ENCODE measurements at regions not wholly inside any gene's neighbourhood (a gene's known extent, or its start where the extent isn't known, plus 50 kb on each side); places are given as distances from the start of the nearest gene placed in this dataset.
A peak's percentile ranks its signal among the peaks of the same experiment; 100 is the strongest.

DNA sequence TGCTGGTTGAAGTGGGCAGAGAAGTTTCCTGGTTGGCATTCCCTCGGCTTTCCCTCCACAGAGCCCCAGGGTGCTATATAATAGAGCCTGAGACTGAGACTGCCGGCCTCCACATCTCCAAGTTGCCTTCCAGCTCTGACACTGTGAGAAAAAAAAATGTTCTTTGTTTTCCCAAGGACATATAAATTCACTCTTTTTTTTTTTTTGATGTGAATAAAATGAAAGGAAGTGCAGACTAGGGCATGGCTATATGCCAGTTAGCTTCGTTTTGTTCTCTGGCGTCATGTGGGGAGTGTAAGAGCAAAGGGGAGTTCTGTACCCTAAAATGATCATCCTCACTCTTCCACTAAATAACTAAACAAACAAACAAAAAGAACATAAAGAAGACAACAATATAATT, 101.6 kb downstream of the TNFSF18 start:
- Histone ChIP-seq H3K27ac (no peak overlapping the region), H3K9me3 (ENCODE audit: low read depth) (no peaks in the 10 kb centered on the region), H3K4me3 (no peak overlapping the region), H3K36me3 (replicated peaks; ENCODE audit: insufficient read depth, low read depth) (no peaks in the 10 kb centered on the region), H3K4me2 (no peak overlapping the region), H3K79me2 (no peaks in the 10 kb centered on the region), H4K20me1 (ENCODE audit: insufficient read depth, poor library complexity, severe bottlenecking) (no peaks in the 10 kb centered on the region), H3K9me2 (replicated peaks; ENCODE audit: insufficient read depth) (no peaks in the 10 kb centered on the region), H3K27me3 (no peaks in the 10 kb centered on the region), H3K4me1 (ENCODE audit: insufficient read depth) (peaks cover 7% of the 10 kb centered on the region), H2AFZ (no peak overlapping the region)
- TF ChIP-seq EZH2 (IDR thresholded peaks at IDR 0.05; ENCODE audit: borderline replicate concordance) (no peak), EZH2phosphoT487 (IDR thresholded peaks at IDR 0.05; ENCODE audit: low read depth, severe bottlenecking, unreplicated experiment) (no peak)
- TF ChIP-seq, protein P1, sequence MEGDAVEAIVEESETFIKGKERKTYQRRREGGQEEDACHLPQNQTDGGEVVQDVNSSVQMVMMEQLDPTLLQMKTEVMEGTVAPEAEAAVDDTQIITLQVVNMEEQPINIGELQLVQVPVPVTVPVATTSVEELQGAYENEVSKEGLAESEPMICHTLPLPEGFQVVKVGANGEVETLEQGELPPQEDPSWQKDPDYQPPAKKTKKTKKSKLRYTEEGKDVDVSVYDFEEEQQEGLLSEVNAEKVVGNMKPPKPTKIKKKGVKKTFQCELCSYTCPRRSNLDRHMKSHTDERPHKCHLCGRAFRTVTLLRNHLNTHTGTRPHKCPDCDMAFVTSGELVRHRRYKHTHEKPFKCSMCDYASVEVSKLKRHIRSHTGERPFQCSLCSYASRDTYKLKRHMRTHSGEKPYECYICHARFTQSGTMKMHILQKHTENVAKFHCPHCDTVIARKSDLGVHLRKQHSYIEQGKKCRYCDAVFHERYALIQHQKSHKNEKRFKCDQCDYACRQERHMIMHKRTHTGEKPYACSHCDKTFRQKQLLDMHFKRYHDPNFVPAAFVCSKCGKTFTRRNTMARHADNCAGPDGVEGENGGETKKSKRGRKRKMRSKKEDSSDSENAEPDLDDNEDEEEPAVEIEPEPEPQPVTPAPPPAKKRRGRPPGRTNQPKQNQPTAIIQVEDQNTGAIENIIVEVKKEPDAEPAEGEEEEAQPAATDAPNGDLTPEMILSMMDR (IDR thresholded peaks at IDR 0.05; ENCODE audit: poor library complexity): no peak
- 93% methylated on average over 4 of the region's 4 CpGs for WGBS (ENCODE audit: low lambda C conversion rate, missing lambda C conversion rate)
- no peak for DNase-seq (ENCODE audit: low spot score)

DNA sequence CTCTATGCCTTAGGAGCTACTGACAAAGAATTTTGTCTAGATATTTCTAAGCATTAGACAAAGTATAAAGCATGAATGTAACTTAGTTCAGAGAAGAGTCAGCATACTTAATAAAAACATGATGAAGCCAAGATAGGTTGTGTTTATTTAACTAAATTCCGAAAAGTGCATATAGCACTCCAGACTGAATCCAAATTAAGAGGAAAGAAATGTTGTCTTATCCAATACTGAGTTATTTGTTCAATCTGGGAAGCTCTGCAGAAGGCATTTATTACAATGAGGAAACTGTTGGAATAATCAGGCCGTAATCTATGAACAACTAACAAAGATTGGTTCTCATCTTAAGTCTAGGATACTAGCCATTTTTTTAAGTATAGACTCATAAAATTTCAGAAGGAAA, 100.2 kb downstream of the TNFSF18 start:
- TF ChIP-seq, protein P1 (IDR thresholded peaks at IDR 0.05; ENCODE audit: poor library complexity): no peak
- TF ChIP-seq EZH2 (IDR thresholded peaks at IDR 0.05; ENCODE audit: borderline replicate concordance) (no peak), EZH2phosphoT487 (IDR thresholded peaks at IDR 0.05; ENCODE audit: low read depth, severe bottlenecking, unreplicated experiment) (no peak)
- no peaks in the 10 kb centered on the region for H3K36me3 ChIP-seq (replicated peaks; ENCODE audit: insufficient read depth, low read depth)
- H3K79me2 ChIP-seq: no peaks in the 10 kb centered on the region
- H3K9me2 ChIP-seq (replicated peaks; ENCODE audit: insufficient read depth): no peaks in the 10 kb centered on the region
- DNase-seq (ENCODE audit: low spot score): no peak
- 76% methylated on average over 2 of the region's 2 CpGs for WGBS (ENCODE audit: low lambda C conversion rate, missing lambda C conversion rate)
- no peak overlapping the region for H3K4me3 ChIP-seq
- no peak overlapping the region for H2AFZ ChIP-seq
- peaks cover 7% of the 10 kb centered on the region for H3K4me1 ChIP-seq (ENCODE audit: insufficient read depth)
- no peak overlapping the region for H3K4me2 ChIP-seq
- H4K20me1 ChIP-seq (ENCODE audit: insufficient read depth, poor library complexity, severe bottlenecking): no peaks in the 10 kb centered on the region
- no peaks in the 10 kb centered on the region for H3K27me3 ChIP-seq
- no peaks in the 10 kb centered on the region for H3K9me3 ChIP-seq (ENCODE audit: low read depth)
- no peak overlapping the region for H3K27ac ChIP-seq

DNA sequence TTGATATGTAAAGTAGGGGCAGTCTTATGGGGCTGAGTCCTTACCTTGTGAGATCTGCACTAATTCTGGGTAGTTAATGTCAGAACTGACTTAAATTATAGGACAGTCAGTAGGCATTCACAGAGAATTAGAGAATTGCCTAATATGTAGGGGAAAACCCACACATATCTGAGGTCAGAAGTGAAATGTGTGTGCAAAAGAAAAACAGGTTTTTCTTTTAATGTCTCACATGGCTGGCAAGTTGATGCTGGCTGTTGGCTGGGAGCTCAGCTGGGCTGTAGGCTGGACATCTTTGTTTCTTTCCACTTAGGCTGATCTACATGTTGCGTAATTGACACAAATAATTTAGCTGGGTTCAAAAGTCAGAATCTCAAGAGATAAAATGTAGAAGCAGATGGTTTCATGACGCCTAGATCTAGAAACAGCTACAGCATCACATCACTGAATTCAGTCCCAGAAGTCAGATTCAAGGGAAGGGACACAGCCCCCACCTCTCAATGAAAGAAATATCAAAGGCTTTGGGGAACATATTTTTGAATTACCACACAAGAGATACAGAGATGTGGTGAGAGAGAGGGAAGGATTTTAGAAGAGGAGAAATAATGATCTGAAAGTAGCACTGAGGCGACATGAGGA, 98.9 kb downstream of the TNFSF18 start:
- DNase-seq (ENCODE audit: low spot score): peak; percentile 18
- WGBS (ENCODE audit: low lambda C conversion rate, missing lambda C conversion rate): 75% methylated on average over 3 of the region's 3 CpGs
- TF ChIP-seq EZH2 (IDR thresholded peaks at IDR 0.05; ENCODE audit: borderline replicate concordance) (no peak), EZH2phosphoT487 (IDR thresholded peaks at IDR 0.05; ENCODE audit: low read depth, severe bottlenecking, unreplicated experiment) (no peak)
- TF ChIP-seq, protein P1 (IDR thresholded peaks at IDR 0.05; ENCODE audit: poor library complexity): no peak

More for the DNA sequence above, 98.9 kb downstream of the TNFSF18 start:
- Histone ChIP-seq H3K27me3 (no peaks in the 10 kb centered on the region), H3K4me2 (no peak overlapping the region), H3K9me3 (ENCODE audit: low read depth) (no peaks in the 10 kb centered on the region), H4K20me1 (ENCODE audit: insufficient read depth, poor library complexity, severe bottlenecking) (no peaks in the 10 kb centered on the region), H3K36me3 (replicated peaks; ENCODE audit: insufficient read depth, low read depth) (no peaks in the 10 kb centered on the region), H3K27ac (no peak overlapping the region), H2AFZ (no peak overlapping the region), H3K4me1 (ENCODE audit: insufficient read depth) (peaks cover 7% of the 10 kb centered on the region), H3K79me2 (no peaks in the 10 kb centered on the region), H3K4me3 (no peak overlapping the region), H3K9me2 (replicated peaks; ENCODE audit: insufficient read depth) (no peaks in the 10 kb centered on the region)
